Midbrain (tissue), 1 donor: ENCODE measurements at regions not wholly inside any gene's neighbourhood (a gene's known extent, or its start where the extent isn't known, plus 50 kb on each side); places are given as distances from the start of the nearest gene placed in this dataset.
"Not testable (repeated sequence)": the region's sequence is repeated elsewhere in the genome, so short reads cannot be mapped to it uniquely, and the experiment has no call there.

Experiments used
- DNase-seq: peaks from one replicate; lab custom pipeline; 2025; lab: John Stamatoyannopoulos, UW

GRCh38 chr6:164377348-164377918 is 932.0 kb downstream of the C6orf118 start:
- no peak for DNase-seq

- no peak for DNase-seq
Observed at GRCh38 chr6:164370773-164371172, 938.6 kb downstream of the C6orf118 start.

GRCh38 chr6:164359441-164359840 is 944.9 kb downstream of the QKI start:
- no peak for DNase-seq

- no peak for DNase-seq
Observed at GRCh38 chr6:164359036-164359435, 944.5 kb downstream of the QKI start.

GRCh38 chr6:164356814-164357213 is 942.3 kb downstream of the QKI start:
- no peak for DNase-seq

GRCh38 chr6:164347455-164347854 is 932.9 kb downstream of the QKI start:
- DNase-seq, result no peak

GRCh38 chr6:164346631-164347030 is 932.1 kb downstream of the QKI start:
- no peak for DNase-seq

- DNase-seq, result no peak
Observed at GRCh38 chr6:164345806-164346496, 931.4 kb downstream of the QKI start.

GRCh38 chr6:164345327-164345726 is 930.8 kb downstream of the QKI start:
- no peak for DNase-seq

GRCh38 chr6:164344801-164345291 is 930.3 kb downstream of the QKI start:
- peak; percentile 29 for DNase-seq

GRCh38 chr6:164339442-164339841 is 924.9 kb downstream of the QKI start:
- not testable (repeated sequence) for DNase-seq

- DNase-seq, result no peak
Observed at GRCh38 chr6:164337925-164338397, 923.4 kb downstream of the QKI start.

GRCh38 chr6:164337024-164337924 is 922.8 kb downstream of the QKI start:
- DNase-seq, result no peak

GRCh38 chr6:164336455-164336854 is 921.9 kb downstream of the QKI start:
- no peak for DNase-seq

- DNase-seq, result no peak
Observed at GRCh38 chr6:164331026-164331425, 916.5 kb downstream of the QKI start.

GRCh38 chr6:164325168-164325567 is 910.6 kb downstream of the QKI start:
- DNase-seq, result no peak

- no peak for DNase-seq
Observed at GRCh38 chr6:164322533-164322932, 908.0 kb downstream of the QKI start.

- DNase-seq, result no peak
Observed at GRCh38 chr6:164321297-164321696, 906.8 kb downstream of the QKI start.

- DNase-seq, result no peak
Observed at GRCh38 chr6:164315376-164315775, 900.9 kb downstream of the QKI start.

- DNase-seq, result no peak
Observed at GRCh38 chr6:164308339-164308738, 893.8 kb downstream of the QKI start.

- DNase-seq, result no peak
Observed at GRCh38 chr6:164303102-164303964, 888.8 kb downstream of the QKI start.

- no peak for DNase-seq
Observed at GRCh38 chr6:164296411-164296810, 881.9 kb downstream of the QKI start.
